ENCODE measurements at regions not wholly inside any gene's neighbourhood (a gene's known extent, or its start where the extent isn't known, plus 50 kb on each side); places are given as distances from the start of the nearest gene placed in this dataset.

GRCh38 chr3:145812391-145812790, 348.6 kb downstream of the PLOD2 start:
- no peak for DNase-seq (ENCODE audit: low read depth in 4 of 4, low spot score in 2 of 4)

DNA sequence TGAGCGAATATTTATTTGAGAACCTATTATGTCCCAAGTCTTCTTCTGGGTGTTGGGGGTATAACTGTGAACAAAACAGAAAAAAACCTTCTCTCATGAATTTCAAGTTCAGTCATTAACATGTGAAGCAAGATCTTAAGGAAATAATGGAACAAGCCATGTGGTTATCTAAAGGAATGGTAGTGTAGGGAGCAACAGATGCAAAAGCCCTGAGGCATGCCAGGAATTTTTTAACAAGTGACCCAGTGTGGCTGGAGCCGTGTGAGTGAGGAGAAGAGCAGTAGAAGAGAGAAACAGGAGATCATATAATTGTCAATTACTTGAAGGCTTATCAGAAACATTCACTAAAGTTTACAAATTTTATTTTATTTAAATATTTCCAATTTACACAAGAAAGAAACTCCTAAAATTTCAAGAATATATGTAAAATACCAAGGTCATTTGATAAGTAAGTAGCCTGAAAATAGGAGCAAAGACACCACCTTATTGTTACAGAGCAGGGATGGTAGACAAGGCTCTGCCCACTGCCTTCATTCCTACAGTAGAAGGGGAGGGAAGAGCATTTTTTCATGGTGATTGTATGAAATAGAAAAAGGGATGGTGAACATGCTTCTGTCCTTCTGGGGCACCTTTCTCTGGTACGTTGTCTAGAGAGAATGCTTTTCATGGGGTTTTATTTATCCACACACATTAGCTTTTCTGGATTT, 345.1 kb downstream of the PLOD2 start:
- no peak for DNase-seq (ENCODE audit: low read depth in 4 of 4, low spot score in 2 of 4)

DNA sequence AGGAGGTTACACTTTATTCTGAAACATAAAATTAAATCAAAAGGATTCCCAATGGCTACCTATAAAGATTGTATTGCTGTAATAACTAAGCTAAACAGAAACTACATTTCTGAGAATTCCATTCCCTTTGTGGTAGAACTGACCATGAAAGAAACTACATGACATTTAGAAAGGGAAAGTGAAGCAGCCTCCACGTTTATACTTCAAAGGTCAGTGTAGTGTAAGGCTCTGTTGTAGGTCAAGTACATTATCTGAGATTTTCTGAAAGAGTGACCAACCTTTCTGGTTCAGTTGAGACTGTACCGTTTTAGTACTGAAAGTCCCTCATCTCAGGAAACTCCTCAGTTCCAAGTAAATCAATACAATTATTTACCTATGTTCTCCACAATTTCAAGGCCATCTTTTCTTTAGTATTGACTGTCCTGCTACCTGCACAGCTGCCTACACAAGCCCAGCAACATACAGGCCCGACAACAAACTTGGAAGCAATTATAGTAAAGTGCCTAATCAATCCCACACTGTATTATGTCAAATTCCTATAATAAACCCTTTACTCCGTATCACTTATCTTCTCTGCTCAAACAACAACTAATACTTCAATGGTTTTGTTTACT, 343.0 kb downstream of the PLOD2 start:
- no peak for DNase-seq (ENCODE audit: low read depth in 4 of 4, low spot score in 2 of 4)

DNA sequence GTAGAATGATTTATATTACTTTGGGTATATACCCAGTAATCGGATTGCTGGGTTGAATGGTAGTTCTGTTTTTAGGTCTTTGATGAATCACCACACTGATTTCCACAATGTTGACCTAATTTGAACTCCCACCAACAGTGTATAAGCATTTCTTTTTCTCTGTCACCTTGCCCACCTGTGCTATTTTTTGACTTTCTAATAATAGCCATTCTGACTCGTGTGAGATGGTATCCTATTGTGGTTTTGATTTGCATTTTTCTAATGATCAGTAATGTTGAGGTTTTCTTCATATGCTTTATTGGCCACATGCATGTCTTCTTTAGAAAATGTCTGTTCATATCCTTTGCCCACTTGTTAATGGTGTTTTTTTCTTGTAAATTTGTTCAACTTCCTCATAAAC, 340.8 kb downstream of the PLOD2 start:
- no peak for DNase-seq (ENCODE audit: low read depth in 4 of 4, low spot score in 2 of 4)

GRCh38 chr3:145842294-145842902, 318.6 kb downstream of the PLOD2 start:
- DNase-seq (ENCODE audit: low read depth in 4 of 4, low spot score in 2 of 4), result no peak

DNA sequence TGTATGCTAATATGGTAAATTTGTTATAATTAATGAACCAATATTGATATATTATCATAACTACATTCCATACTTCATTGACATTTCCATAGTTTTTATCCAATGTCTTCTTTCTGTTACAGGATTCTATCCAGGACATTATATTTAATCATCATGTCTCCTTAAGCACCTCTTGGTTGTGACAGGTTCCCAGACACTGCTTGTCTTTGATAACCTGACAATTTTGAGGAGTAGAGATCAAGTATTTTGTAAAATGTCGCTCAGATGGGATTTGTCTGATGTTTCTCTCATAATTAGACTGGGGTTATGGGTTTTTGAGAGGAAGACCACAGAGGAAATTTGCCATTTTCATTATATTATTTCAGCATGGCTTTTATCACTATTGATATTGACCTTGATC, 317.4 kb downstream of the PLOD2 start:
- DNase-seq (ENCODE audit: low read depth in 4 of 4, low spot score in 2 of 4), result no peak

DNA sequence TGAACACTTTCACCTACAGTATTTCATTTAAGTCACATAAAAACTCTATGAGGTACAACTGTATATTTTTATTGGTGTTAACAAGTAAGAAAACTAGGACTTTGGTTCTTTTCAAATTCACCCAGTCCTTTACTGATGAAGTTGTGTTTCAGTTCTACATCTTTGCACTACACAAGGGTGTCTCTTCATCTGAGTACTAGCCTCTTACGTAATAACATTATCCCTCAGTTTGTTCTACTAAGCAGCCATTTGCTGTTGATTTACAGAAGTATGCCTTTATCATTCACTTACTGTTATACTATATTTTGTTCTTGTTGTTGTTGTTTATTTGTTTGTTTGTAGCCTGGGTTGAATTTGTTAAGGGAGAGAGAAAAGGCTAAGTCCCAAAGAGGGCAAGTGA, 311.9 kb downstream of the PLOD2 start:
- no peak for DNase-seq (ENCODE audit: low read depth in 4 of 4, low spot score in 2 of 4)

DNA sequence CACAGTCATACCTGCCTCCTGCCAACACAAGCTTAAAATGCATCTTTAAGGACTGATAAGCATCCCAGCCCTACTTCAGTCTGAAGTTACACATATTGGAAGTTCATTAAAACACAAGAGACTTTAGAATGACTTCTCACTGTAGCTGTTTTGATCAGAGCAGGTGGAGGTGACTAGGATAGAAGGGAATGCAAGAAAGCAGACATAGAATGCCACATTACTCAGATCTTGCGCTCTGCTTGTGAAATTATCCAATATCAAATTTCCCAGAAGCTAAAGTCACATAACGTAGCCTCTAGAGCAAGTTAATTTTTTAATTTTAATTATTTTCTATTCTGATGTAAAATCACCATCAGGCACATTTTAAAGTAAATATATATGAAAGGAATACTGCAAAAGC, 306.5 kb downstream of the PLOD2 start:
- DNase-seq (ENCODE audit: low read depth in 4 of 4, low spot score in 2 of 4), result no peak

DNA sequence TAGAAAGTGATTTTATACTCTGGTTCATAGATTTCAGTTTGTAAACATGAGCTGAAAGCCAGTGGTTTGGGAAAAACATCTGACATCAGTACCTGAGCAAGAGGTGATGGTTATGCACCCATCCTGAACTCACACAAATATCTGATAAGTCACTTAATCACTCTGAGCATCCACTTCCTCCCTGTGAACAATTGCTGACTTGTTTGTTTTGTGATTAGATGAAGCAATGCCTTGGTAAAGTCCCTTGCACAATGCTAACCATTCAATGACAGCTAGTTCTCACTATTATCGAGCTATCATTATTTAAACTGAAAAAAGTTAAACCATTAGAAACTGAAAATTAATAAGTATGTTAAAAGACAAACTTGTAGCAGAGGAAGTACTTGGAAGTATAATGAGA, 303.0 kb downstream of the PLOD2 start:
- DNase-seq (ENCODE audit: low read depth in 4 of 4, low spot score in 2 of 4), result no peak

DNA sequence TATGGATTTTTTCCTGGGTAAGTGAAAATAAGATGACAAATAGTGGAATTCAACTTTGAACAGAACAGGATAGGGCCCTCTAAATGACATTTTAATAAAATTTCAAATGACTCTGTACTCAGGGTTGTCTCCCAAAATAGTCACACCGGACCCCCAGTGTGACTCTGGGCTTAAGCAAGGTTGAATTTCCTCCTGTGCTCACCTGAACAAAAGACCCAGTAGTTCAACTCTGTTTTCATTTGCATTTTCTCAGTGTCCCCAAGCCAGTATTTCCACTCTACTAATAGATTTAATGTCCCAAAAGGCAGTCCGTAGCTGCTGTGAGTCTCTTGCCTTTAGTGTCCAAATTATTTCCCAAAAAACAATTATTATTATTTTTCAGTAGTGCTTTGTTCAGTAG, 296.6 kb downstream of the PLOD2 start:
- no peak for DNase-seq (ENCODE audit: low read depth in 4 of 4, low spot score in 2 of 4)

DNA sequence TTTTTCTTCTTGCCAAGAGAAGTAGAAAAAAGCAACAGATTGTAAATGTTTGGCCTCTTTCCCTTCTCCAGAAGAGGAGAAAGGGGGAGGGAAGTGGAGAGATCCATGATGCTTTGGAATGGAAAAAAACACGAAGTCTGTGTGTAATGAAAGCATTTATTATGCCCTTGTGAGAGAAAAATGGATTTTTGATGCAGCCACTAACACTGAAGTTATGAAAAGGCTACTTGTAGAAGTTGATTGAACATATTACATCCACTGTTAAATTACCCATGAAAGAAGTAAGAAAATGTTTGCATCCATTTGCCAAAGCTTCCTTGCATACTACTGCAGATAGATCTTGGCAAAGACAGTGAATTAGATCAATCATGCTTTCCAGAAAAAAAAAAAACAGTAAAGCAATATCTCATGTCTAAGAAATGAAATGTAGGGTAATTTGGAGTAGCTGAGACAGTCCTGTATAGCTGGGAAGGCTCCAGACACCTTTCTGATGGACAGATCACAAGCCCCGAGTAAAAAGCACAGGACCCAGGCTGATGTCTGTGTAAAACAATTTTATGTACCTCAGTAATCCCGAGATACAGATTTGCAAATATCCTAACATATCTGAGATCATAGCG, 295.5 kb downstream of the PLOD2 start:
- no peak for DNase-seq (ENCODE audit: low read depth in 4 of 4, low spot score in 2 of 4)

DNA sequence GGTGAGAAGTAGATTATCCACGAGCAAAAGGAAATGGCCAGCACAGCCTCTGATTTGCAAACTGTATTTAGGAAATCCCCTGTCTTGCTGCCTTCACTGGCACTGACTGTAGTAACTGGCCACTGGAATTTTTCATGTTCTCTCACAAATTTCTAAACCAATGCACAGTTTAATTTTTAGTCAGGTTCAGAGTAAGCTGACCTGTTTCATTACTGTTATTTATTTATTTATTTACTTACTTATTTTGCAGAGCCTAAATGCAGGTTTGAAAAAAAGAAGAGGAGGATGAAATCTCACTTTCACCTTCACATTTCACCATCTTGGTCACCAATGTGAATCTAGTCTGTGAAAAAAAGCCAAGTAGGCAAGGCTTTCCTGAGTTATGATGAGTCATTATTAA, 291.0 kb downstream of the PLOD2 start:
- no peak for DNase-seq (ENCODE audit: low read depth in 4 of 4, low spot score in 2 of 4)

DNA sequence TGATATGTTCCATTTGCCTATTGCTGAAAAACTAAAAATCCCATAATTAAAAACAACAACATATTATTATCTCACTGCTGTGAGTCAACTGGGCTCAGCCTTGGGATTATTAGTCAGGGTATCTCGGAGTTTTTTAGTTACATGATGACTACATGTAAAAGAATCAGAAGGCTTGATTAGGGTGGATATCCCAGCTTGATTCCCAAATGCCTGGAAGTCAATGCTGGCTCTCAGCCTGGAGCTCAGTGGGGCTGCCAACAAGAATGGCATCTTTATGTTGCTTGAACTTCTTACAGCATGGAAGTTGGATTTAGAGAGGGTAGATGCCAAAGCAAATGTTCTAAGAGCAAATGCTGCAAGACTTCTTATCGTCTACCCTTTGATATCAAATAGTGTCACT, 278.5 kb downstream of the PLOD2 start:
- no peak for DNase-seq (ENCODE audit: low read depth in 4 of 4, low spot score in 2 of 4)

GRCh38 chr3:145889730-145890129, 271.3 kb downstream of the PLOD2 start:
- DNase-seq (ENCODE audit: low read depth in 4 of 4, low spot score in 2 of 4), result no peak

DNA sequence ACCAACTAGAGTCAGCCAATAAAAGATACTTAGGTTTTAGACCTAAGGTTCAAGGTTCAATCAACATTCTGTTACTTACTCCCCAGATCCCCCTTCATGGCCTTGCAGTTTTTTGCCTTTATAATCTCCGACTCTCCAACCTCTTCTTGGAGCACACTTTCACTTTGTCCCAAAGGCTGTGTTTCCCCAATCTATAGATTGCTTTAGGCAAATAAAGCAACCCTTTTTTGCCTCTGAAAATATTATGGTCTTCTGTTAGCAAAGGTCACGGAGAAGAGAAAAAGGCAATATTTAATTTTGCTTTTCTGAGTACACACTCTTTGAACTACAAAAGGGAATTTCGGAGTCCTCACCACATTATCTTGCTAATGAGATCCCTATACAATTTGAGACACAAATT, 268.1 kb downstream of the PLOD2 start:
- no peak for DNase-seq (ENCODE audit: low read depth in 4 of 4, low spot score in 2 of 4)

- DNase-seq (ENCODE audit: low read depth in 4 of 4, low spot score in 2 of 4), result no peak
These were observed 267.7 kb downstream of the PLOD2 start for GRCh38 chr3:145893331-145893730.

GRCh38 chr3:145898487-145898886, 262.5 kb downstream of the PLOD2 start:
- no peak for DNase-seq (ENCODE audit: low read depth in 4 of 4, low spot score in 2 of 4)

DNA sequence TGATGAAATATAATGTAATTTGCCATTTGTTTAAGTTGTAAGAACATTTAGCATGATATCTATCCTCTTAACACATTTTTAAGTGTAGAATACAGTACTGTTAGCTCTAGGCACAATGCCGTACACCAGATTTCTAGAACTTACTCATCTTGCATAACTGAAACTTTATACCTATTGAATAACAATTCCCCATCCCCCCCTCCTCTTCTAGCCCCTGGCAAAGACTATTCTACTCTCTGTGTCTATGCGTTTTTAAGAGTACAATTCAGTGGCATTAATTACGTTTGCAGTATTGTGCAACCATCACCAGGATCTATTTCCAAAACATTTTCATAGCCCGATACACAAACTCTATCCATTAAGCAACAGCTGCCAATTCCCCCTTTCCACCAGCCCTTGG, 261.7 kb downstream of the PLOD2 start:
- no peak for DNase-seq (ENCODE audit: low read depth in 4 of 4, low spot score in 2 of 4)

GRCh38 chr3:145900056-145900829, 260.7 kb downstream of the PLOD2 start:
- DNase-seq (ENCODE audit: low read depth in 4 of 4, low spot score in 2 of 4), result no peak

- DNase-seq (ENCODE audit: low read depth in 4 of 4, low spot score in 2 of 4), result no peak
These were observed 258.8 kb downstream of the PLOD2 start for GRCh38 chr3:145902166-145902565.

DNA sequence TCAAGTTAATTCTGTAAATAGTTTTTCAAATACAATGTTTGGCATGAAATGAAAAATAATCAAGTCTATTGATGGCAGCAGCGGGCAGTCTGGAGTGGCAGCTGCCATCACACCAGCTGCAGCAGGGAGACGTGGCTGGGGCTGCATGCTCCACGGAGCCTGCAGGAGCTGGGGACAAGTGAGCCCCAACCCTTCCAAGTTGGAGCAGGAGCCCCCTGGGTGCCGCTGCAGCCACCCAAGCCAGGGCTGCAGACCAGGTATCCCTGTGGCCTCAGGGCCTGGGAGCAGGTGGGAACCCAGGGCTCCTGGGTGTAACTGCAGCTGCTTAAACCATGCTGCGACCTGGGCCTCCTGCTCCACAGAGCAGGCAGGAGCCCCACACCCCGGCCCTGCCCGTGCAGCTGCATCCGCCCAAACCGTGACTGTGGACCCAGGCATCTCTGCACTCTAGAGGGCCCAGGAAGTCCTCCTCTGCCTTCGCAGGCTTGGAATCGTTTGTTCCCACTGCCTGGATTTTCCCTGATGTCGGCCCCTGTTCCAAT, 257.4 kb downstream of the PLOD2 start:
- DNase-seq (ENCODE audit: low read depth in 4 of 4, low spot score in 2 of 4), result no peak
